NCI-H2196 (cell line): ENCODE measurements at regions not wholly inside any gene's neighbourhood (a gene's known extent, or its start where the extent isn't known, plus 50 kb on each side); places are given as distances from the start of the nearest gene placed in this dataset.
"Not testable (repeated sequence)": the region's sequence is repeated elsewhere in the genome, so short reads cannot be mapped to it uniquely, and the experiment has no call there.

Source experiments
- DNase-seq: peaks from one replicate; lab custom pipeline; 2025; ENCODE audit not compliant: unreplicated experiment; lab: John Stamatoyannopoulos, UW

DNA sequence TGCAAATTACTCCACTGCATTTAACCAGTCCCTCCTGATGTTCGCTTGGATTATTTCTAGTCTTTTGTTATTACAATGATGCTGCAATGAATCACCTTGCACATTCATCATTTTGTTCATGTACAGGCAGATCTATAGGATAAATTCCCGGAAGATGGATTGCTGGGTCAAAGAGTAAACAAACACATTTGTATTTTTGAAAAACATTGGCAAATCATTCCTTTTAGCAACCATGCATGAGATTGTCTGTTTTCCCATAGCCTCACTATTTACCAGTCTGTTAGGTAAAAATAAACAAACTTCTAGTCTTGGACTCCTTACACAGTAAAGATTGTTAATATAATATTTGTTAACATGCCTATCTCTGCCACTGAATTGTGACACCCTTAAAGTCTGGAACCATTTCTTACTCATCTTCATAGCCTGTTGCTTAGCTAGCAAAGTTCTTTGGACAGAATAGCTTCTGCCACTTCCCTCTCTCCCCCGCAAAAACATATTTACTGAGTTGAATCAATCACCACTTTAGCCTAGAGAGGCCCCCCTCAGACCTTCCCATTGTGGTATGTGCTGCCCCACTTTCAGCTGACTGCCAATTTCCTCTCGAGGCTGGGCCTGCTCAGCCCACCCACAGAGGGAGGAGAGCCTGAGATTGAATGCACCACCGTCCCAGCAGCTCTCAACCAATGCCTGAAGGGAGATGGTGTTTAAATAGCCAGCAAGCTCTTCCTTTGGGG lies 108.4 kb upstream of the ATXN3L start:
- DNase-seq = no peak

- no peak for DNase-seq
Observed at GRCh38 chrX:13427441-13428052, 107.7 kb upstream of the ATXN3L start.

DNA sequence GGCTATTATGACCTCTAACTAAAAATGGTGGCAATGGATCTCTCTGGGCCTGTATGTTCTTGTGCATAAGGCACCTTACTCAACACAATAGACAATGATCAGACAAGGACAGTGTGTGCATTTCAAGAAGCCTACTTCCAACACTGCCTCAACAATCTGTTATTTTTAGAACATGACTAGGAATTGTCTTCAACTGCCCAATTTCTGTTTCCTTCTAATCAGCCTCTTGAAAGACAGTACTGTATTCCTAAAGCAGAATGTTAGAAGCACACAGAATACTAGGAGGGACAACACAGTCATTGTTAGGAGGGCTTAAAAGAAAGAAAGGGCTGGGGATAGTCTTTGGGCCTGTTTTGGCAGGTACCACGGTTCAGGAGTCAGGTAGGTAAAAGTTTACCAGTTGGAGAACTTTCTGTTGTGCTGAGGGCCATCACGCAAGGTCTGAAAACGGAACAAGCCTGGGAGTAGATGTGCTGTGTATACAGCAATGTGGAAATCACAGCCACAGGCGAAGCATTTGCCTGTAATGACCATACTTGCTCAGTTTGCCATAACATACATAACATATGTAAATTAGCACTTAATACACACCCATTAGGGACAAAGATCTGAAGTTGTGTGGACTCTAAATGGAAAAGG lies 100.8 kb upstream of the ATXN3L start:
- DNase-seq = no peak

- DNase-seq = no peak
Observed at GRCh38 chrX:13419918-13420317, 100.1 kb upstream of the ATXN3L start.

DNA sequence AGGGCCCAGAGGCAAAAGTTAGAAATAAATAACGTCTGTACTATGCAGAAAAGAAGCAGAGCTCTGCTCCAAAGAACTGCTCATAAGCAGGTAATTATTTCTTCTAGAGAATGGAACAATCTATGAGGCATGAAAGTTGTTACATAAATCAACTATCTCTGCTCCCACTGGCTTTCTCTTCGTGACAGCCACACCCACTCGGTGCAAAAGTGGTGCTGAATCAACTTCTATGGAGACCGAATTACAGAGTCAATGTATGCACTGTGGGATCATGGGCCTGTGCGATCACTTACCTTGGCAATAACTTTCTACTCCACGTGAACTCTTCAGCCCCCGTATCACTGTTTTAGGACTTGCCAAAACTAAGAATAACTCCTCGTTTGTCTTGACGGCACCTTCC lies 99.4 kb upstream of the ATXN3L start:
- DNase-seq = no peak

GRCh38 chrX:13418126-13419097 lies 98.6 kb upstream of the ATXN3L start:
- no peak for DNase-seq

DNA sequence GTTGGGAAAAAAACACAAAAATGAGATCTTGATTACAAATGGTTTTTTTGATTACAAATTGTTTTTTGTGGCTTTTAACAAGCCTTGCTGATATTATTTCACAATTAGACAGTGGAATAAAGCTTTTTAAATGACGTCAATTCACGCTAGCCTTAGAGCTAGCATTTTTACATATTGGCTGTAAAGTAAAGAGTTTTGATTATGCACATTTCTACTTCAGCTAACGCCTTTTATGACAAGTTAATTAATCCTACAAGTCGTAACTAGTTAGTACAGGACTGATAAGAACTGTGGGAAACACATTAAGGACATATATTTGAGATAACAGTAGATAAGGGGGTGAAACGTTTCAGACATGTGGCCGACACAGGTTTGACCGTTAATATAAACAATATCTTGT lies 95.7 kb upstream of the ATXN3L start:
- no peak for DNase-seq

GRCh38 chrX:13414006-13414647 lies 94.3 kb upstream of the ATXN3L start:
- no peak for DNase-seq

DNA sequence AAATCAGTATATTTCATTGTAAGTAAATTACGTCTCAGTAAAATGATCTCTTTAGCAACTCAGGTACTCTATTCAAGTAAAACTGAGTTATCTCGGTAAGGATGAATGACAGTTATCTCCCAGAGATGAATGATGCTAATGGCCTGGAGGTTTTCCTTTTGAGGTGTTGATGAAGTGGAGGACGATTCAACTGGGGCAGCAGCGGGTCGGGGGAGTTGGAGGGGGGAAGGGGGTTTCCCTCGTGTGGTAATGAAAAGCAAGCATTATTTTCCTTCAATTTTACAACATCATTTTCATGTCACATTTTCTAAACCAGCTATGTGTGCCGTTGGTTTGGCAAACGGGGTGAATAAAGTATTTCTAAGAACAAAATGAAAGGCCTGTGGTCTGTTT lies 92.4 kb upstream of the ATXN3L start:
- no peak for DNase-seq

GRCh38 chrX:13411496-13412207 lies 91.8 kb upstream of the ATXN3L start:
- DNase-seq = no peak

DNA sequence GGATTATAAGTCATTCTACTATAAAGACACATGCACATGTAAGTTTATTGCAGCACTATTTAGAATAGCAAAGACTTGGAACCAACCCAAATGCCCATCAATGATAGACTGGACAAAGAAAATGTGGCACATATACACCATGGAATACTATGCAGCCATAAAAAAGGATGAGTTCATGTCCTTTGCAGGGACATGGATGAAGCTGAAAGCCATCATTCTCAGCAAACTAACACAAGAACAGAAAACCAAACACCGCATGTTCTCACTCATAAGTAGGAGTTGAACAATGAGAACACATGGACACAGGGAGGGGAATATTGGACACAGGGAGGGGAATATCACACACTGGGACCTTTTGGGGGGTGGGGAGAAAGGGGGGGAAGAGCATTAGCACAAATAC lies 88.7 kb upstream of the ATXN3L start:
- not testable (repeated sequence) for DNase-seq

GRCh38 chrX:13404777-13405176 lies 84.9 kb upstream of the ATXN3L start:
- not testable (repeated sequence) for DNase-seq

- no peak for DNase-seq
Observed at GRCh38 chrX:13404364-13404763, 84.5 kb upstream of the ATXN3L start.

GRCh38 chrX:13401724-13402123 lies 81.9 kb upstream of the ATXN3L start:
- DNase-seq = no peak

DNA sequence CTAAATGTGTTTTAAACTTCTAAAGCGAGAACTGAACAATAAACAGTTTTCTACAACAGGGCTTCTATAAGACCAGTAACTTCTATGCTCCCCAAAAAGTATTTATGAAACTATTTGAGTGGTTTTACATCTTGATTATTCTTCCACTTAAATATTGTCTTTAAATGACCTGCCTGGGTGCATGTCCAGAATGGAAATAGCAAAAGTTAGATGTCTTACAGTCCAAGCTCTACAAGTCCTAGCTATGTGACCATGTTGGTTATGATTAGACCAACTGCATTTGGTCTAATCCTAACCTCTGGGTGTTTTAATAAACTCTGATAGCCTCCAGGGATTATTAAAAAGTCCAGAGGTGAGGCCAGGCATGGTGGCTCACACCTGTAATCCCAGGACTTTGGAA lies 79.0 kb upstream of the ATXN3L start:
- no peak for DNase-seq

- DNase-seq = peak; percentile 20
Observed at GRCh38 chrX:13397878-13398818, 78.3 kb upstream of the ATXN3L start.

GRCh38 chrX:13396924-13397323 lies 77.1 kb upstream of the ATXN3L start:
- no peak for DNase-seq

DNA sequence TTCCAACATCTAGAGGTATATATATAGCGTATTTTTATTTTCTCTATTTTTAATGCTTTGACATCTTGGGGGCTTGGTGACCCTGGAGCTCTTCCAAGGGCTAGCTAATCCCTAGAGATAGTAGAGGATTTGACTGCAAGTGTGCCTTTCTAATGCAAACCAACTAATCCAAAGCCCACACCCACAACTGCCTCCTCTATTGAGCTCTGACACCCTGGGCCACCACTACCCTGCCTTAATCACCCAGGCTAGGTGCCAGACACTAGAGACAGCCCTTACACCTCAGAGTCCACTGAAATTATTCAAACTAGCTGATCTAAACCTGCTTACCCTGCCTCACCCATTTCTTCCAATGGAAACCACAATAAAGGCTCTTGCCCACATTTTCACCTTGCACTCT lies 69.6 kb upstream of the ATXN3L start:
- no peak for DNase-seq
